ENCODE measurements at regions not wholly inside any gene's neighbourhood (a gene's known extent, or its start where the extent isn't known, plus 50 kb on each side); places are given as distances from the start of the nearest gene placed in this dataset.

DNA sequence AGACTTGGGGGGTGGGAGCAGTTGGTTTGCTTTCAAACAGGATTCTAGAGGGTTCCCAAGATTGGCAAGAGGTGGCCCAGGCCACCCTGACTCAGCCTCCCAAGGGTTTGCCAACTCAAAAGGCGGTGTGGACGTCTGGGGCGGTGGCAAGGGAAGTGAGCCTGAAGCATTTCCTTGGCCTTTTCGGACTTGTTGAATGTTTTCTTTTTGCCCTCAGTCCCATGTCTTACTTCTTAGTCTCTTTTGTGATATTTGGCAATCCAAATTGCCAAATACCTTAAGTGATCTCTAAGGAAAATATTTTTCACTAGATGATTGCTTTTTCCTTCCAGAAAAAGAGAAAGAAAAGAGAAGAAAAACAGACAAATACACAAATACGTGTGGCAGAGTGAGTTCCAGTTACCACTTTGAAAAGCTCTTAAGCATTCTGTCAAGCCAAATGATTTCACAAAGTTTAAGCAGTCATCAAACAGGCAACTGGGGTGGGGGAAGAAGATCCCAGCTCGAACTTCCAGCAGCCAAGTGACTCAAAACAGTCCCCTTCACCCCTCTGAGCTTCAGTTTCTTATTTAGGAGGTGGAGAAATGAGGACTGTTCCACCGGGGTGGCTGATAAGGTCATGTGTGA is 374.6 kb upstream of the USP24 start:
- TF ChIP-seq POLR2A (IDR thresholded peaks at IDR 0.05; ENCODE audit: low read length): no peak
- no peak for TF ChIP-seq GATA1 (IDR thresholded peaks at IDR 0.05; ENCODE audit: low read depth, low read length)

All from erythroblast (primary cell).